Activated CD4-positive, alpha-beta T cell treated with anti-CD3 and anti-CD28 coated beads for 1 hour (primary cell): ENCODE measurements at regions not wholly inside any gene's neighbourhood (a gene's known extent, or its start where the extent isn't known, plus 50 kb on each side); places are given as distances from the start of the nearest gene placed in this dataset.
"Not testable (repeated sequence)": the region's sequence is repeated elsewhere in the genome, so short reads cannot be mapped to it uniquely, and the experiment has no call there.

Source experiments
- DNase-seq: peaks from one replicate; pipeline ENCODE4 v3.0.0-alpha.2; 2020

GRCh38 chr1:234858722-234859121 is 248.7 kb upstream of the IRF2BP2 start:
- no peak for DNase-seq

GRCh38 chr1:234856845-234857245 is 246.9 kb upstream of the IRF2BP2 start:
- no peak for DNase-seq

- no peak for DNase-seq
These were observed 245.9 kb upstream of the IRF2BP2 start for GRCh38 chr1:234855851-234856250.

- DNase-seq: no peak
These were observed 244.7 kb upstream of the IRF2BP2 start for GRCh38 chr1:234854645-234855039.

- no peak for DNase-seq
These were observed 244.1 kb upstream of the IRF2BP2 start for GRCh38 chr1:234853906-234854644.

- DNase-seq: no peak
These were observed 242.7 kb upstream of the IRF2BP2 start for GRCh38 chr1:234852659-234853058.

- no peak for DNase-seq
These were observed 241.8 kb upstream of the IRF2BP2 start for GRCh38 chr1:234851450-234852438.

- DNase-seq: no peak
These were observed 239.9 kb upstream of the IRF2BP2 start for GRCh38 chr1:234849832-234850231.

GRCh38 chr1:234848972-234849649 is 239.1 kb upstream of the IRF2BP2 start:
- DNase-seq: no peak

- DNase-seq: not testable (repeated sequence)
These were observed 236.8 kb upstream of the IRF2BP2 start for GRCh38 chr1:234846813-234847212.

GRCh38 chr1:234845836-234846235 is 235.9 kb upstream of the IRF2BP2 start:
- DNase-seq: no peak

- DNase-seq: no peak
These were observed 235.2 kb upstream of the IRF2BP2 start for GRCh38 chr1:234845097-234845660.

- DNase-seq: no peak
These were observed 234.6 kb upstream of the IRF2BP2 start for GRCh38 chr1:234844479-234845031.

- no peak for DNase-seq
These were observed 234.0 kb upstream of the IRF2BP2 start for GRCh38 chr1:234843946-234844345.

- DNase-seq: peak; percentile 29
These were observed 233.0 kb upstream of the IRF2BP2 start for GRCh38 chr1:234842726-234843641.

- no peak for DNase-seq
These were observed 231.8 kb upstream of the IRF2BP2 start for GRCh38 chr1:234841710-234842231.

- DNase-seq: no peak
These were observed 231.3 kb upstream of the IRF2BP2 start for GRCh38 chr1:234841281-234841680.

GRCh38 chr1:234840843-234841242 is 230.9 kb upstream of the IRF2BP2 start:
- DNase-seq: no peak

GRCh38 chr1:234840253-234840652 is 230.3 kb upstream of the IRF2BP2 start:
- DNase-seq: no peak

- no peak for DNase-seq
These were observed 229.7 kb upstream of the IRF2BP2 start for GRCh38 chr1:234839663-234840062.

GRCh38 chr1:234838820-234839219 is 228.8 kb upstream of the IRF2BP2 start:
- no peak for DNase-seq
